Esophagus squamous epithelium (tissue), 4 donors: ENCODE measurements at regions not wholly inside any gene's neighbourhood (a gene's known extent, or its start where the extent isn't known, plus 50 kb on each side); places are given as distances from the start of the nearest gene placed in this dataset.

Source experiments
- CTCF ChIP-seq, 6 experiments: fragments of 450-650 bp in 4 of 6; fragments of 200-600 bp in 2 of 6; sonication (generic) in 2 of 6; IDR thresholded peaks; one replicate each; pipeline ENCODE4 v1.5.1; 2016 to 2019; ENCODE audit warnings: antibody characterized with exemption in 6 of 6, mild to moderate bottlenecking in 4 of 6, moderate library complexity in 4 of 6
- POLR2A ChIP-seq, 4 donors: fragments of 450-650 bp; IDR thresholded peaks; one replicate each; pipeline ENCODE4 v1.6.1; 2017; ENCODE audit warnings: antibody characterized with exemption in 4 of 4, mild to moderate bottlenecking in 4 of 4, moderate library complexity in 3 of 4

- TF ChIP-seq CTCF (IDR thresholded peaks at IDR 0.05) (no peak), POLR2A (IDR thresholded peaks at IDR 0.05) (no peak)
These were observed 289.5 kb downstream of the IRX2 start for GRCh38 chr5:2461701-2462691.
